ENCODE measurements at regions not wholly inside any gene's neighbourhood (a gene's known extent, or its start where the extent isn't known, plus 50 kb on each side); places are given as distances from the start of the nearest gene placed in this dataset.

DNA sequence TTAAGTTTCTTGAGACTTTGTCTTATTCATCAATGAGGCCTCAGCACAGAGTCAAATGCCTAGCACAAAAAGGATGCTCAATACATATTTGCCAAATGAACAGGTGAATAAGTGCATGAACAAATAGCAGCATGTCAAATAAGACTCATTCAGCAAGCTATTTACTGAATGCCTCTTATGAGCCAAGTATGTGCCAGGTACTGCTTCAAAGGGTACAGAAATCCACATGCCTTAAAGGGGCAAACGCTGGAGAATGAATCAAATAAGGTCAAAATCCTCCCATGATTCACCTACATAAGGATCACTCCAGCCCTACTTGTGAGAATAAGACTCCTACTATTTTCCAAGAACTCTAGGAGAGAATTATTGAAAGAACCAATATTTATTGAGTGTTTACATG is 260.2 kb upstream of the CPEB2 start:
- H3K27me3 ChIP-seq (ENCODE audit: control insufficient read depth, insufficient read depth, low read length) = no peaks in the 10 kb centered on the region
- ChIA-PET CTCF (no interaction called here), POLR2A (no interaction called here)
- H3K27ac ChIP-seq (ENCODE audit: low read depth, low read length) = no peak overlapping the region
- TF ChIP-seq, protein P1, sequence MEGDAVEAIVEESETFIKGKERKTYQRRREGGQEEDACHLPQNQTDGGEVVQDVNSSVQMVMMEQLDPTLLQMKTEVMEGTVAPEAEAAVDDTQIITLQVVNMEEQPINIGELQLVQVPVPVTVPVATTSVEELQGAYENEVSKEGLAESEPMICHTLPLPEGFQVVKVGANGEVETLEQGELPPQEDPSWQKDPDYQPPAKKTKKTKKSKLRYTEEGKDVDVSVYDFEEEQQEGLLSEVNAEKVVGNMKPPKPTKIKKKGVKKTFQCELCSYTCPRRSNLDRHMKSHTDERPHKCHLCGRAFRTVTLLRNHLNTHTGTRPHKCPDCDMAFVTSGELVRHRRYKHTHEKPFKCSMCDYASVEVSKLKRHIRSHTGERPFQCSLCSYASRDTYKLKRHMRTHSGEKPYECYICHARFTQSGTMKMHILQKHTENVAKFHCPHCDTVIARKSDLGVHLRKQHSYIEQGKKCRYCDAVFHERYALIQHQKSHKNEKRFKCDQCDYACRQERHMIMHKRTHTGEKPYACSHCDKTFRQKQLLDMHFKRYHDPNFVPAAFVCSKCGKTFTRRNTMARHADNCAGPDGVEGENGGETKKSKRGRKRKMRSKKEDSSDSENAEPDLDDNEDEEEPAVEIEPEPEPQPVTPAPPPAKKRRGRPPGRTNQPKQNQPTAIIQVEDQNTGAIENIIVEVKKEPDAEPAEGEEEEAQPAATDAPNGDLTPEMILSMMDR (IDR thresholded peaks at IDR 0.05; ENCODE audit: low read depth, low read length) = no peak
- no peak overlapping the region for H3K4me3 ChIP-seq (ENCODE audit: low read depth, low read length)
- no peaks in the 10 kb centered on the region; the same call in 1 of the 2 replicates for H3K9me3 ChIP-seq (ENCODE audit: control insufficient read depth, insufficient read depth, low read length)
- no peak for DNase-seq (ENCODE audit: low read depth, low spot score)

DNA sequence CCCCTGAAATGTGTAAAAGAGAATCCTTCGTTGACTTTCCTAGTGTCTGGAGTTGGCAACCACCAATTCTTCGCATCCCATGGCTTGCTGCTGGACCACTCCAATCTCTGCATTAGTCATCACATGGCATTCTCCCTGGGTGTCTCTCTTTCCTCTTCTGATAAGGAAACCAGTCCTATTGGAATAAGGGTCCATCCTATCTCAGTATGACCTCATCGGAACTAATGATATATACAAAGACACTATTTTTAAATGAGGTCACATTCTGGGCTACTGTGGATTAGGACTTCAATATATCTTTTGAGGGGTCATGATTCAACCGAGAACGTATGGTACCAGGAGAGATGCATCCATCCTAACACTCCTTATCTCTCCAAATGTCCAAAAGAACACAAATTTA is 259.1 kb upstream of the CPEB2 start:
- DNase-seq (ENCODE audit: low read depth, low spot score) = no peak
- Histone ChIP-seq H3K27me3 (ENCODE audit: control insufficient read depth, insufficient read depth, low read length) (no peaks in the 10 kb centered on the region), H3K9me3 (ENCODE audit: control insufficient read depth, insufficient read depth, low read length) (no peaks in the 10 kb centered on the region; the same call in 1 of the 2 replicates), H3K4me3 (ENCODE audit: low read depth, low read length) (no peak overlapping the region), H3K27ac (ENCODE audit: low read depth, low read length) (no peak overlapping the region)
- POLR2A ChIA-PET = no interaction called here
- CTCF ChIA-PET = no interaction called here
- TF ChIP-seq, protein P1 (IDR thresholded peaks at IDR 0.05; ENCODE audit: low read depth, low read length) = no peak

DNA sequence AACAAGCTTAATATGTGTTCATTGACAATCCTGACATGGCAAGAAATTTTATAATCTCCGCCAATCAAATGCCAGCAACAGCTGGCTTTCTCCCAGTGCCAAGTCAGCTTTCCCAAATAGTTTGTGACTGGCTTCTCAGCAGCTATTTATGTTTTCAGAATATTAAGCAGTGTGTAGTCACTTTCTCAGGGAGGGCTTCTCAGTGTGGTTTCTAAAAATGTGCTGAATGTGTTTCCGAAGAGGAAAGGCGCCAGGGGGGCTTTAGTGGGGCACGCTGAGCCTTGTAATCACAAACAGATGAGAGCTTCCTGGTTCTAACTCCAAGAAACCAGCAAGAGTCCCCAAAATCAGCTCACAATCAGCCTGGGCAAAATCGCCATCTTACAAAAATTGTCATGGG is 258.7 kb upstream of the CPEB2 start:
- no peak for DNase-seq (ENCODE audit: low read depth, low spot score)
- ChIA-PET POLR2A (no interaction called here), CTCF (no interaction called here)
- TF ChIP-seq, protein P1 (IDR thresholded peaks at IDR 0.05; ENCODE audit: low read depth, low read length) = no peak
- Histone ChIP-seq H3K9me3 (ENCODE audit: control insufficient read depth, insufficient read depth, low read length) (no peaks in the 10 kb centered on the region; the same call in 1 of the 2 replicates), H3K4me3 (ENCODE audit: low read depth, low read length) (no peak overlapping the region), H3K27me3 (ENCODE audit: control insufficient read depth, insufficient read depth, low read length) (no peaks in the 10 kb centered on the region), H3K27ac (ENCODE audit: low read depth, low read length) (no peak overlapping the region)

DNA sequence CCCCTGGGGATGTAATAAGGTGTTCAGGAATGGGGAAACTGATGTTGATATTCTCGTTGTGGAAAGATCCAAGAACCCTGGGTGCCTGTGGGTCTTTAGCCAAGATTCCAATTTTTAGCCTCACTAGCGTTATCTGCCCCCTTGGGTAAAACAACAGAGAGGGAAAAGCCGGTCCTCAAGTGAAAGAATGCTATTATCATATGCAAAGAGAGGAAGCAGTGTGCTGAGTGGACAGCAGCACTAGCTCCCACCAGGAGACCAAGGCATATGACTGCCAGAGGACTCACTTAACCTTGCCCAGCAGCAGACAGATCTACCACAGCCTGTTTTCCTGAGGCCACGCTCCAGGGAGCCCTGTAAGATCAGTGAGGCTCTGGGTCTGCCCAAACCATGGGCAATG is 257.9 kb upstream of the CPEB2 start:
- CTCF ChIA-PET = no interaction called here
- Histone ChIP-seq H3K4me3 (ENCODE audit: low read depth, low read length) (no peak overlapping the region), H3K27ac (ENCODE audit: low read depth, low read length) (no peak overlapping the region), H3K27me3 (ENCODE audit: control insufficient read depth, insufficient read depth, low read length) (no peaks in the 10 kb centered on the region), H3K9me3 (ENCODE audit: control insufficient read depth, insufficient read depth, low read length) (no peaks in the 10 kb centered on the region; the same call in 1 of the 2 replicates)
- POLR2A ChIA-PET = no interaction called here
- no peak for DNase-seq (ENCODE audit: low read depth, low spot score)
- TF ChIP-seq, protein P1 (IDR thresholded peaks at IDR 0.05; ENCODE audit: low read depth, low read length) = no peak

DNA sequence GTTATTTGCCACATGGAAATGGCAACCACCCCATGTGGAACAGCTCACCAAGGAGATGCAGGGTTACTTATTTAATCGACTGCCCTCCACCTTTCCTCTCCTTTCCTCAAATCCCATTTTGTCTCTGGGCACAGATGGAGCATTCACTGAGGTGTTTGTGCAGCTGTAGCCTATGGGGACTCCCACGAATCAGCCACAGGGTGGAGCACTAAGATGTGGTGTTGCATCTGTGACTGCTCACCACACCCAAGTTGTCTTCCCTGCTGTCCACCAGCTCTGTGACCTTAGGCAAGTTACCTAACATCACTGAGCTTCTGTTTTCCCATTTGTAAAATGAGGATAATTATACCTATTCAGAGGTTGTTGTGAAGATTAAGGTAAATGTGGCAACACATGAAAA is 252.4 kb upstream of the CPEB2 start:
- Histone ChIP-seq H3K9me3 (ENCODE audit: control insufficient read depth, insufficient read depth, low read length) (peaks cover 10% of the 10 kb centered on the region; the same call in 1 of the 2 replicates), H3K4me3 (ENCODE audit: low read depth, low read length) (no peak overlapping the region), H3K27ac (ENCODE audit: low read depth, low read length) (no peak overlapping the region), H3K27me3 (ENCODE audit: control insufficient read depth, insufficient read depth, low read length) (no peaks in the 10 kb centered on the region)
- TF ChIP-seq, protein P1 (IDR thresholded peaks at IDR 0.05; ENCODE audit: low read depth, low read length) = no peak
- ChIA-PET CTCF (no interaction called here), POLR2A (no interaction called here)
- no peak for DNase-seq (ENCODE audit: low read depth, low spot score)
